GM12801 (cell line): ENCODE measurements at regions not wholly inside any gene's neighbourhood (a gene's known extent, or its start where the extent isn't known, plus 50 kb on each side); places are given as distances from the start of the nearest gene placed in this dataset.

Source experiments
- TF ChIP-seq, protein P1 (sequence below): IDR thresholded peaks from one replicate; pipeline ENCODE4 v1.5.1; 2011; ENCODE audit warnings: control low read depth; ENCODE audit not compliant: insufficient read length; ENCODE audit errors: extremely low read depth

DNA sequence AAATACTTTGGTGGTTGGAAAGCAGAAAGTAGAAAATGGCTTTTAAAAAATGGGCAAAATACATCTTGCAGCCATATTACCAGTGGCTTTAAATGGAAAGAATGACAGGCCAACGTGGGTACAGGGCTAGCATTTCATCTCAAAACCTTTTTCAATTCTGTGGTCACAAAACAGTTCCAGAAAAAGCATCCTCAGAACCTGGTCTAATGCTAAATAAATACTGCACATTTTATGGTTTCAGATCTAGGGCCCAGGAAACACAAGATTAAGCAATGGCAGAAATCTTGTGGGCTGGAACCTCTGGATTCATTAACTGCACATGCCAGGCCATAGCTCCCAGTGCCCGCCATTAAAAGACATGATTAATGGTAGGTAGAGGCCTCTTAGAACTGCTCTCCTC, 470.2 kb upstream of the RASGRP1 start:
- TF ChIP-seq, protein P1, sequence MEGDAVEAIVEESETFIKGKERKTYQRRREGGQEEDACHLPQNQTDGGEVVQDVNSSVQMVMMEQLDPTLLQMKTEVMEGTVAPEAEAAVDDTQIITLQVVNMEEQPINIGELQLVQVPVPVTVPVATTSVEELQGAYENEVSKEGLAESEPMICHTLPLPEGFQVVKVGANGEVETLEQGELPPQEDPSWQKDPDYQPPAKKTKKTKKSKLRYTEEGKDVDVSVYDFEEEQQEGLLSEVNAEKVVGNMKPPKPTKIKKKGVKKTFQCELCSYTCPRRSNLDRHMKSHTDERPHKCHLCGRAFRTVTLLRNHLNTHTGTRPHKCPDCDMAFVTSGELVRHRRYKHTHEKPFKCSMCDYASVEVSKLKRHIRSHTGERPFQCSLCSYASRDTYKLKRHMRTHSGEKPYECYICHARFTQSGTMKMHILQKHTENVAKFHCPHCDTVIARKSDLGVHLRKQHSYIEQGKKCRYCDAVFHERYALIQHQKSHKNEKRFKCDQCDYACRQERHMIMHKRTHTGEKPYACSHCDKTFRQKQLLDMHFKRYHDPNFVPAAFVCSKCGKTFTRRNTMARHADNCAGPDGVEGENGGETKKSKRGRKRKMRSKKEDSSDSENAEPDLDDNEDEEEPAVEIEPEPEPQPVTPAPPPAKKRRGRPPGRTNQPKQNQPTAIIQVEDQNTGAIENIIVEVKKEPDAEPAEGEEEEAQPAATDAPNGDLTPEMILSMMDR, result no peak

DNA sequence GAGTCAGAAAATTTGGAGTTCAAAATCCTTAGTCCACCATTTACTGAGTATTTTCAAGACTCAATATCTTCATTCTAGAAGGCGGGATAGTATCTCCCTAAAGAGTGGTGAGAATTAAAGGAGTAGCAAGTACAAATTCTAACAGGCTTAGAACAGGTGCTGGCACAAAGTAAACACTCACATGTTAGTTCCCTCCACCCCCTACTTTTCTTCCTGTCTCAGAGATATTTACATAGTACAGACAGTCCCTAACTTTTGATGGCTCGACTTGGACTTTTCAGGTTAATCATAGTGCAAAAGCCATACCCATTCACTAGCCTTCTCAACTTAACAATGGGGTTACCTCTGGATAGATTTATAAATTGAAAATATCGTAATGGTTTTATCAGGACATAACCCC, 476.2 kb upstream of the RASGRP1 start:
- TF ChIP-seq, protein P1, result no peak

DNA sequence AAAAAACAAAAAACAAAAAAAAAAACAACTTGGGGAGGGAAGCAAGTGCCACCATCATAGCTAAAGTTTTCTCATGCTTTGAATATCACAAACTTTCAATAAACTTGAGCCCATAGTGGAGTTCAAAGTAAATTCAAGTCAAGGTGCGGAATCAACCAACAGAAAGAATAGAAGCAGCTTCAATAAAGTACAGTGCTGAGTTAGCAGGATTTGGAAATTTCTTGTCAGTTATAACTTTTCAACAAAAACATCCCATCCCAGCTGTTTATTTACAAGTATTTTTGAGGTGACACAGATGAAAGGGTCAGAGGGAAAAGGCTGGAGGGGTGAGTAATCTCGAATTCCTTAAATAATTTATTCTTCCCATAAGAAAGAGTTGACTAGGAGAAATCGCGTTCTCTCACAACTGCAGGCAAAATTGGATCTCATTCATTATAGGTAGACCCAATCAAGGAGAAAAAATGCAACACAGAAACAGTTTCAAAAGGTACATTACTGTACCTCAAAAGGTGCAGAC, 477.4 kb upstream of the RASGRP1 start:
- TF ChIP-seq, protein P1, result no peak

DNA sequence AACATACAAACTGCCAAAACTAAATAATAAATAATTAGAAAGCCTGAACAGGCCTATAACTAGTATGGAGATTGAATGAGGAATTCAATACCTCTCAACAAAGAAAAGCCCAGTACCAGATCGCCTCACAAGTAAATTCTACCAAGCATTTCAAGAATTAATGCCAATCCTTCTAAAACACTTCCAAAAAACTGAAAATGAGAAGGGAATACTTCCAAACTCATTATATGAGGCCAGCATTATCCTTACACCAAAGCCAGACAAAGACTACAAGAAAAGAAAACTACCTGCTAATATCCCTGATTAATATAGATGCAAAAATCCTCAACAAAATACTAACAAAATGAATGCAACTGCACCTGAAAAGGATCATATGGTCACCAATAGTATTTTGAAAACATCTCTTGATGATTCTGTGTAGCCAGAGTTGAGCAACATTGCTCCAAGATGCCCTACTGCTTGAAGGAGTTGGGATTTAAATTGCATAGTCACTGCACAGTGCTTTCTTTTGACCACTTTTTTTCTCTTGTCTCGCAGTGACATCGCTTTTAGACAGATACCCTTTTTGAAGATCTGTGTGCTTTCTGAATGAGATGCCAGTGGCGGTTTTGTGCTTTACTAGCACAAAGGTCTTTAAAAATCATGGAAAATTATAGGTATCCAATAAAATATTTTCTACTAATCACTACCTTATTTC, 487.2 kb upstream of the RASGRP1 start:
- TF ChIP-seq, protein P1, result no peak

DNA sequence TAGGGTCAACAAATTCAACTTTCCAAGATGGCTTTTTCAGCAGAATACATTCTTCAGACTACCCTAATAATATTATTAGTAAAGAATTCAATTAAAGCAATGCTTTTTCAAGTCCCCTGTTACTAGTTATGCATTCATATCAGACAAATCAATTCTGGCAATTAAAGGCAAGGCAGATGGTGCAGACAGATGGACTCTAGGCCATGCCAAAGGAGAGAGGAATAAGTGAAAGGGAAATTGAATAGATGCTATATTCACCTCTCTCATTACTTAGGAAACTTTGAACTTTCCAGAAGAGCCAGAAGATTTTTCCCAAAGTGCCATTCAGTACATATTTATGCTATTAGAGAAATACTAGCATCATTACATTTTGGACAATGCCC, 487.7 kb upstream of the RASGRP1 start:
- TF ChIP-seq, protein P1, result no peak

DNA sequence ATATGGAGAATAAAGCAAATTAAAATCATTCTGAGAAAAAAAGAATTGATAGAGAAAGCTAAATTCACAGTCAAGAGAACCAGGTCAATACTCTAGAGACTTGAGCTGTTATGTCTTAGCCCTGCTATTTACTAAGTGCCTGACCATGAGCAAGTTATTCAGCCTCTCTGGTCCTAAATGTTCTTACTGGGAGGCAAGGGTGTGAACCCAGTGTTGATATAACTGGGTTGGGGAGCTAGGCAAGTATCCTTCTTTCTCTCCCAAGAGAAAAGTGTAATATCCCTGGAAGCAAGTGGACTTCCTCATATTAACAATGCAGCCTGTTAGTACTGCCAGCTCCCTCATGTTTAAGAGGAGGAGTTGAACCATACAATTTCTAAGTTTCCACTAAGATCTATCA, 488.9 kb upstream of the RASGRP1 start:
- TF ChIP-seq, protein P1, result no peak

DNA sequence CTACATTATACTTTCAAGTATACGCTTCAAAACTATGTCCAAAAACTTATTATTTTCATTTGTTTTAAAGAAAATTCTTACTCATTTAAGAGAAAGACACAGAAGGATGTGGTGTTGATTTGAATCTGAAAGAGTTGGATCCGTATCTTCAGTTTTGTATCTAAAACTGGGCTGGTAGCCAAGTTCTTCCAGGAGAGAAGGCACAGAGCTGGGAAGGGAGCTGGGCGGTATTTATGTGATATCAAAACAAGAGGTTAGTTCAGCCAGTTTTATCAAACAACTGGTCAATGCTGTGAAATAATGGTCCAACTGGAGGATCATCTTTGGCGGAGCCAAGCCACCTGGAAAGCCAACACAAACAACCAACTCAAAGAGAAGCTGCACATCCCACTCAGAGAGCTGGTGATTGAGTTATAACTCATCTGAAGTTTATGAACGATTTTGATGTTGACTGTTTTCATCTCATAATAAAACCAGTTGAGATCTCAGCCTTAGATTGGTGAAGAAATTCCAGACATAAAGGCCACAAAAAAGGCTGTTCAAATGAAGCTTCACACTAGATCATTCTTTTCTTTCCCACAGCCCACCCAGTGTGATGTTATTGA, 489.6 kb upstream of the RASGRP1 start:
- TF ChIP-seq, protein P1, result no peak
